Limb (tissue), 2 donors: ENCODE measurements at regions not wholly inside any gene's neighbourhood (a gene's known extent, or its start where the extent isn't known, plus 50 kb on each side); places are given as distances from the start of the nearest gene placed in this dataset.

Experiments
- DNase-seq, 2 donors: peaks; one replicate each; pipeline ENCODE4 v3.0.0-alpha.2; 2016; ENCODE audit errors: extremely low spot score in 2 of 2

GRCh38 chr12:125652681-125653080, 587.4 kb downstream of the AACS start:
- DNase-seq: no peak

DNA sequence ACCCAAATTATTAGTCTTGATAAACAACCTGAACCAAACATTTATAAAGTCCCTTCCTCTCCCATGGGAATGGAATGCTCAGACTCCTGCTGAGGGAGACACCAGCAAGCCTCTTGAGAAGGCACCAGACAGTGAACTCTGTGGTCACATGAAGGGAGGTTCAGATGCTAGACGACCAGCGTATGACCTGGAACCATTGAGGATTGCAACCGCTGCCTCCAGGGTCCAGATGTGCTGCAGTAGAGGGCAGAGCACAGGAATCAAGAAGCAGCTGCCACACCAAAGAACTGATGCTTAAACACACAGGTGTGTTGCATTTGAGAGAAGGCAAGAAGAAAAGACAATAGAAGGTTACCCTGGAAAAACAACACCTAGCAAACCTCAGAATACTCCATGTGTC, 592.4 kb downstream of the AACS start:
- DNase-seq: no peak

GRCh38 chr12:125674554-125675338, 609.5 kb downstream of the AACS start:
- no peak for DNase-seq

- DNase-seq: no peak
Observed at GRCh38 chr12:125676366-125676765, 611.1 kb downstream of the AACS start.

DNA sequence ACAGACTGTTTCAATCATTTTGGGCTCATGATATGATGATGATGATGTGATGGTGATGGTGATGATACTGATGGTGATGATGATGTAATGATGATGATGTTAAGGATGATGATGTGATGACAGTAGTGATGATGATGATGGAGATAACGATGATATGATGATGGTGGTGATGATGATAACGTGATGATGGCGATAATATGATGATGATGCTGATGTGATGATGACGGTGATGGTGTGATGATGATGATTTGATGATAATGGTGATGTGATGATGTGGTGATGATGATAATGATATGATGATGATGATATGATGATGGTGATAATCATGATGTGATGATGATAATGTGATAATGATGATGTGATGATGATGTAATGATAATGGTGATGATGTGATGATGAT, 612.6 kb downstream of the AACS start:
- no peak for DNase-seq

DNA sequence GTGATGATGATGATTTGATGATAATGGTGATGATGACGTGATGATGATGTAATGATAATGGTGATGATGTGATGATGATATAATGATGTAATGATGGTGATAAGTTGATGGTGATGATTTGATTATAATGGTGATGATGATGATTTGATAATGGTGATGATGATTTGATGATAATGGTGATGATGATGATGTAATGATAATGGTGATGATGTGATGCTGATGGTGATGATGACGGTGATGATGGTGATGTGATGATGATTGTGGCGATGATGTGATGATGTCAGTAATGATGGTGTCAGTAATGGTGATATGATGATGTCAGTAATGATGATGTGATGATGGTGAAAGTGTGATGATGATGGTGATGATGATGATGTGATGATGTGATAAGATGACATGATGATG, 613.4 kb downstream of the AACS start:
- no peak for DNase-seq

DNA sequence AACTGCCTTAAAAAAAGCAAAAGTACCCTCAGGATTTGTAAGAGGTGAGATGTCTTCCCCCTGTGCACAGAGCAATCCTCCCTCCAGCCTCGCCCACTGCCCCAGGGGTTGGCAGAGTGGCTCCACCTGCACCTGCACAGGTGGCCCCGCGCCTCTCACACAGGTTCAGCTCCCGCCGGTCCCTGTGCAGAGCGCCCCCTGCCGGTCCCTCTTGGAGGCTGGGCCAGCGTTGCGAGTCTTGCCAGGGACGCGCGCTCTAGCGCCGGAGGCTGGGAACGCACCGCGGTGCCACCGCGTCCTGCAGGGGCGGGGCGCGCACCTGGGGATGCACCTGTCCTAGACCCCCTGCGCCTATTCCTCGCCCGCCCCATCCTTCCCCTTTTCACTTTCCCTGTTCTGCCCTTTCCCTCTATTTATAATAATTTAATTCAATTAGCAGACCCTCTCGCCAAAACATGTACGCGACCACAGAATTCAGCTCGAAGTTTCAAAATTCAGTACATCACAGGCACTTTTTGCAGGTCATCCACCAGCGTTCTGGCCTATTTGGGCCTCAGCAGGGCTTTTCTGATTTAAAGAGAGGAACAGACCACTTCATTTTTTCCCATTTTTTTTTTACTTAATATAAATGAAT, 618.6 kb downstream of the AACS start:
- peak in 1 of 2 donors; percentile 61 for DNase-seq

DNA sequence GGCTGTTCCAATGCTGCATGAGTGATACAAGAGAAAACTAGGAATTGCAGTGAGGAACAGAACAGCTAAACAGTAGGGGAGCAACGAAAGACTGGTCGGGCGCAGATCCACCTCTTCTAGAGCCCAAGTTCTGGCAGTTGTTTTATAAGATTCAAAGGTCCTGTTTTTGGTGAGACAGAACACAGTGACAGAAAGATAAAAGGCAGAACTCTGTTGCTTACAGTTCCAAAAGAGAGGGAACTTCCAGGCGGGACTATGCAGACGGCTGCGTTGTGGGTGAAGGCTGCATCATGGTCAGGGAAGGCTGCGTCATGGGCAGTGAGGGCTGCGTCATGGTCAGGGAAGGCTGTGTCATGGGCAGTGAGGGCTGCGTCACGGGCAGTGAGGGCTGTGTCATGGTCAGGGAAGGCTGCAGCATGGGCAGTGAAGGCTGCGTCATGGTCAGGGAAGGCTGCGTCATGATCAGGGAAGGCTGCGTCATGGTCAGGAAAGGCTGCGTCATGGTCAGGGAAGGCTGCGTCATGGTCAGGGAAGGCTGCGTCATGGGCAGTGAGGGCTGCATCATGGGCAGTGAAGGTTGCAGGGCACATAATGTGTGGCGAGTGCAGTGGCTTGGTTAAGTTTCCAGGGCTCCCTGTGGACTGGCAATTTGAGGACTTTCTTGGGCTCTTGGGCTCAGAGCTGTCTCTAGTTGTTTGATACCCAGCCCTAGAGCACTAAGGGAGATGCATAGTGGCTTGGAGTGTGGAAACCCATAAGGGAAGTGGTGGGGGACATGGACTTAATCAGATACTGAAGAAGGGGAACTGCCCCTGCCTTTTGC, 619.9 kb downstream of the AACS start:
- no peak for DNase-seq

DNA sequence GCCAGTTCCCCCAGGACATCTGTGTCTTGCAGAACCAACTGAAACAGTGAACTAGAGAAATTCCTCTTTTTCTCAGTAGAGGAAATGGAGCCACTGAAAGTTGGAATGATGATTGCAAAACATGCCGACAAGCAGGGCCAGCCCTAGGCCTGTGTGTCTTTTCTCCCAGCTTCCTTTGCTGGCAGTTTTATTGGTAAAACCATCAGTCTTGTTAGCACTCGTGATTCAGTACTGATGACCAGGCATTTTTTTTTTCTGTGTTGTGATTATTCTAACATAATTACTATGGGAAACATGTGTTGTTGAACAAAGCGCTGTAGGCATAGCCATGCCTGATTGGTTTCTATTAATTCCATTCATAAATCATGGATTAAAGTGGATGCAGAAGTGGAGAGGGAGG, 620.7 kb downstream of the AACS start:
- peak in 1 of 2 donors; percentile 22 for DNase-seq

GRCh38 chr12:125687403-125687802, 622.2 kb downstream of the AACS start:
- DNase-seq: no peak

DNA sequence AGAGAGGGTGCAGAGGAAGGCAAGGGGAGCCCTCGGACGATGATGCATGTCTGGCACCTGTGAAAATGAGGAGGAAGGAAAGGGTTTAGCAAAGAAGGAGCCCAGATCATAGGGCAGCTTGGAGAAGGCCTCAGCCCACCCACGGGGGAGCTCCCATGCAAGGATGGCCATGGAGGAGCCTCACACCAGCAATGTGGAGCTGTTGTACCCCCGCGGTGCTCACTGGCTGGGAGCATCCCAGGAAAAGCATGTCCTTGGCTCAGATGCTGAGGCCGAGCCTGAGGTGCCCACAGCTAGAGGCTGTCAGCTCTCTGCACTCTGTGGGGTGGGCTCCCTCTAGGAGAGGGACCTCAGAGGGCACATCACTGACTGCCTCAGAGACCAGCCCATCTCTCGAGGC, 622.6 kb downstream of the AACS start:
- DNase-seq: no peak

DNA sequence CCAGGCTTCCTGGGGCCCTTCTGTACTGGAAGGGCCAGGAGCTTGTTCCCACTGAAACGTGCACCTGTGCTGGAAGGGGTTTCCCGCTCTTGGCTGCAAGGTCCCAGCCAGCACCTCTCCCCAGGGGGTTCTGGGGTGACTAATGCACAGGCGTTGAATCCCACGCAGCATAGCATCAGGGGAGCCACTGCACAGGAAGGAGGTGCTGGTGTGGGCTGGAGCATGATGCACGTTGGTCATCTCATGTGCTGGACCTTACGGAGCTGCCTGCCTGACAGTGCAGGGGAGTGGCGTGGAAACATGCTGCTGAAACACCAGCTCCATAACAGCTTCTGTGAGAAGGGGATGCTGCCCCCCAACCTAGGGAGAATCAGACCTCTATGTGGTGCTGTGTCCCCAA, 623.0 kb downstream of the AACS start:
- DNase-seq: no peak

GRCh38 chr12:125688881-125689280, 623.6 kb downstream of the AACS start:
- DNase-seq: no peak

DNA sequence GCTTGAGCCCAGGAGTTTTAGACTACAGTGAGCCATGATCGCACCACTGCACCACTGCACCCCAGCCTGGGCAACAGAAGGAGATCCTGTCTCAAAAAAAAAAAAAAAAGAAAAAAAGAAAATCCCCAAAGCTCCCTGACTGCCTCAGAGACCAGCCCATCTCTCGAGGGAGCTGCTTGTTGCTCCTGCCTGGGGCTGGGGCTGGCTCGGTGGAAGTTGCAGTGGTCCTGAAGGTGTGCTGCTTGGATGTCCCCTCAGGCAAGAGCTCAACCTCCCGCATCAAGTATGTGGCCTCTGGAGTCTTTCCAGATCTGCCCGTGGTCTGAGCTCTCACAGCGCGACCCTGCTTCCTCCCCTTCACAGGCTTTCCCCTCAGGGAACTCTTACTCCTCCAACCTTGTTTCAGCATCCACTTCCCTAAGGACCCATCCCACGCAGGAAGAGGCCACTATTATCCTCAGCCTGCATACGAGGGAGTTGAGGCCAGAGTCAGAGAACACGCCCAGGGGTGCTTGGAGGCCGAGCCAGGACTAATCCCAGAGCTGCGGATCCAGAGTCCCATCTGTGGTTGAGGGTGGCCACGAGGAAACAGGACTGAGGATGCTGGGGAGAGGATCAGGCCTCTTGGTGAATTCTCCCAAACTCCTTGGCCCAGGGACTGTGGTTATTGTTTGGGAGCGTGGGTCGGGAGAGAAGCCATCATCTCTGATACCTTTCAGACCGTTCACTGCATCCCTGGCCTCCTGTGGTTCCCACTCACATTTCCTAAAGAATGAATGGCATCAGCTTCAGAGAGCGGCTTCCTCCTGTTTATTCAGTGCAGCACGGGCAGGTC, 624.6 kb downstream of the AACS start:
- no peak for DNase-seq

- no peak for DNase-seq
Observed at GRCh38 chr12:125690841-125691240, 625.6 kb downstream of the AACS start.

- DNase-seq: peak in 1 of 2 donors; percentile 17
Observed at GRCh38 chr12:125696054-125696453, 630.8 kb downstream of the AACS start.

GRCh38 chr12:125704803-125705202, 639.6 kb downstream of the AACS start:
- no peak for DNase-seq

DNA sequence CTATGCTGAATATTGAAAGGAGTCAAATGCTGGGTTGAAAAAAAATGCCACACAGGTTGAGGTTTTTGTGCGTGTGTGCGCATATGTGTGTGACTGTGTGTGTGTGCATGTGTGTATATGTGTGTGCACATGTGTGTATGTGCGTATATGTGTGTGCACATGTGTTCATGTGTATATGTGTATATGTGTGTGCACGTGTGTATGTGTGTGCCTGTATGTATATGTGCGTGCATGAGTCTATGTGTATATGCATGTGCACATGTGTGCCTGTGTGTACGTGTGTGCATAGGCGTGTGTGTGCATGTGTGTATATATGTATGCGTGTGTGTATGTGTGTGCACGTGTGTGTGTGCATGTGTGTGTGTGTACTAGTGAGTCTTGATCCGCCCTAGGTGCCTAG, 655.7 kb downstream of the AACS start:
- DNase-seq: no peak

DNA sequence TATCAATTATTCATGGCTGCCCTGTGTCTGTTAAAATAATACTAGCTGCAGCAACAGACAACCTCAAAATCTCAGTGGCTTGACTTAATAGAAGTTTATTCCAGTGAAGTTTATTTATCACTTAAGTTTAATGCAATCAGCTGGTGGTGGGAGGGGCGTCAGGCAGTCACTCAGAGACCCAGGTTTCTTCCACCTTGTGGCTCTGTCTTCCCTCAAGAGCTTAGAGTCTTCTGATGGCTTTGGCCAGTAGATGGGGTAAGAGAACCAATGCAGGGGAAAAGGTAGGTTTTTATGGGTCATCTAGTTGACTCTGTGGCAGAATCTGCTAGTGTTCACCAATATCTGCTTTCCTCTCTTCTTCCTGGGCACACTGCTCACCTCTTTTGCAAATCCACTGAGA, 668.9 kb downstream of the AACS start:
- no peak for DNase-seq

- DNase-seq: no peak
Observed at GRCh38 chr12:125738211-125738610, 673.0 kb downstream of the AACS start.

- DNase-seq: no peak
Observed at GRCh38 chr12:125742413-125742812, 677.2 kb downstream of the AACS start.
